Activated naive CD4-positive, alpha-beta T cell treated with anti-CD3 and anti-CD28 coated beads, Interleukin-2, amount 10 ng/mL, durations not matched to agents 7 days and 5 days (primary cell): ENCODE measurements at regions not wholly inside any gene's neighbourhood (a gene's known extent, or its start where the extent isn't known, plus 50 kb on each side); places are given as distances from the start of the nearest gene placed in this dataset.

Source experiments
- CTCF ChIA-PET: fragments of 350-600 bp; sonication (Branson Sonifier 250); formaldehyde crosslinking; loops from one replicate; lab custom pipeline; 2021; ENCODE audit warnings: antibody characterized with exemption; lab: Charles Lee
- DNase-seq: peaks from one replicate; pipeline ENCODE4 v3.0.0-alpha.2; 2020
- H3K27ac Mint-ChIP-seq: one replicate; pipeline ENCODE4 v1.8.0; 2021; ENCODE audit warnings: mild to moderate bottlenecking, moderate library complexity, mixed read lengths
- H3K27me3 Mint-ChIP-seq: one replicate; pipeline ENCODE4 v1.8.0; 2021; ENCODE audit warnings: mild to moderate bottlenecking, mixed read lengths
- H3K36me3 Mint-ChIP-seq: one replicate; pipeline ENCODE4 v1.8.0; 2021; ENCODE audit warnings: mixed read lengths
- H3K4me1 Mint-ChIP-seq: one replicate; pipeline ENCODE4 v1.8.0; 2021; ENCODE audit warnings: mixed read lengths
- H3K4me3 Mint-ChIP-seq: one replicate; pipeline ENCODE4 v1.8.0; 2021; ENCODE audit warnings: mild to moderate bottlenecking, moderate library complexity, mixed read lengths
- H3K9me3 Mint-ChIP-seq: one replicate; pipeline ENCODE4 v1.8.0; 2021; ENCODE audit warnings: mixed read lengths

GRCh38 chr12:40573024-40573423, 119.2 kb upstream of the CNTN1 start:
- H3K4me3 Mint-ChIP-seq, result no peak overlapping the region
- H3K4me1 Mint-ChIP-seq, result no peaks in the 10 kb centered on the region
- no peaks in the 10 kb centered on the region for H3K27me3 Mint-ChIP-seq
- no peak for DNase-seq
- H3K36me3 Mint-ChIP-seq, result no peaks in the 10 kb centered on the region
- H3K9me3 Mint-ChIP-seq, result peaks cover 10% of the 10 kb centered on the region
- CTCF ChIA-PET, result no interaction called here
- H3K27ac Mint-ChIP-seq, result no peak overlapping the region

GRCh38 chr12:40575987-40576386, 116.3 kb upstream of the CNTN1 start:
- H3K4me3 Mint-ChIP-seq, result no peak overlapping the region
- no peak for DNase-seq
- H3K9me3 Mint-ChIP-seq, result peaks cover 19% of the 10 kb centered on the region
- H3K4me1 Mint-ChIP-seq, result no peaks in the 10 kb centered on the region
- no peaks in the 10 kb centered on the region for H3K27me3 Mint-ChIP-seq
- CTCF ChIA-PET, result no interaction called here
- H3K27ac Mint-ChIP-seq, result no peak overlapping the region
- no peaks in the 10 kb centered on the region for H3K36me3 Mint-ChIP-seq

DNA sequence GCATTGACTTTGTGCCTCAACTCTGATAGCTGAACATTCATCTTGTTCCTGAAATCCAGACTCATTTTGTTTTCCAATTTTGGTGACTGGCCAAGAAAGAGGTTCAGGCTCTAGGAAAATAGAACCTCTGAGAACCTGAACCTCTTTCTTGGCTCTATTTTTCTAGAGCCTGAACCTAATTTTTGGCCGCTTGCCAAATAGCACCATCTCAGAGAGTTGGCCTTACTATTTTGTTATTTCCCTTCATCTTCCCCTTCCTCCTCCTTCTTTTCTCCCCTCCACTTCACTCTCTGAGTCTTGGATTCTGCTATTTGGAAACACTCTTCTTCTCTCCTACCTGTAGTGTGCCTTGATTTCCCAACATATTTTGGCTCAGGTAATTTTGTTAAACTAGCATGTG, 114.4 kb upstream of the CNTN1 start:
- CTCF ChIA-PET, result interaction anchor here (0.6 kb wide), 1 partner anchor 308 kb away, joined by 3 read pairs; no protein-coding TSS in a partner anchor
- no peaks in the 10 kb centered on the region for H3K27me3 Mint-ChIP-seq
- no peak for DNase-seq
- H3K4me1 Mint-ChIP-seq, result no peaks in the 10 kb centered on the region
- no peak overlapping the region for H3K4me3 Mint-ChIP-seq
- H3K27ac Mint-ChIP-seq, result no peak overlapping the region
- H3K36me3 Mint-ChIP-seq, result no peaks in the 10 kb centered on the region
- H3K9me3 Mint-ChIP-seq, result peaks cover 26% of the 10 kb centered on the region

DNA sequence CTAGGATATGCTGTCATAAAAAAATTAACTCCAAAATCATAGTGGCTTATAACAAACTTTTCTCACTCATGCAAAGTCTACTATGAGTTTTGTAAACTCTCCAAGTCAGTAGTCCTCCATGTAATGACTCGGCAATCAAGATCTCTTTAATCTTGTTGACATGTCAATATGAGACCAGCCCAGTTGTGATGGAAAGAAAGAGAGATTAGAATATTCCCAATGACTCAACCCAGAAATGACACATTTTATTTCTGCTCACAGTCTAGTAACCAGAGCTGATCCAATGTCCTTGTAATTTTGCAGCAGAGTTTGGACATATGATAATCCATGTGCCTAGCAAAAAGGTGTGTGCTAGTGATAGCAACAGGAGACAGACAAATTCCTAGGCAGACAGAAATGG, 112.6 kb upstream of the CNTN1 start:
- Mint-ChIP-seq H3K4me1 (no peaks in the 10 kb centered on the region), H3K27ac (no peak overlapping the region), H3K36me3 (no peaks in the 10 kb centered on the region), H3K4me3 (no peak overlapping the region), H3K9me3 (peaks cover 22% of the 10 kb centered on the region), H3K27me3 (no peaks in the 10 kb centered on the region)
- CTCF ChIA-PET, result no interaction called here
- DNase-seq, result no peak

GRCh38 chr12:40580346-40580745, 111.9 kb upstream of the CNTN1 start:
- no peak overlapping the region for H3K27ac Mint-ChIP-seq
- CTCF ChIA-PET, result no interaction called here
- H3K36me3 Mint-ChIP-seq, result no peaks in the 10 kb centered on the region
- no peaks in the 10 kb centered on the region for H3K4me1 Mint-ChIP-seq
- H3K27me3 Mint-ChIP-seq, result no peaks in the 10 kb centered on the region
- no peak overlapping the region for H3K4me3 Mint-ChIP-seq
- peaks cover 22% of the 10 kb centered on the region for H3K9me3 Mint-ChIP-seq
- DNase-seq, result no peak

- Mint-ChIP-seq H3K4me1 (no peaks in the 10 kb centered on the region), H3K9me3 (peaks cover 22% of the 10 kb centered on the region), H3K4me3 (no peak overlapping the region), H3K36me3 (no peaks in the 10 kb centered on the region), H3K27ac (no peak overlapping the region), H3K27me3 (no peaks in the 10 kb centered on the region)
- CTCF ChIA-PET, result no interaction called here
- no peak for DNase-seq
Measured at GRCh38 chr12:40581889-40582288, 110.3 kb upstream of the CNTN1 start.

GRCh38 chr12:40583743-40584142, 108.5 kb upstream of the CNTN1 start:
- Mint-ChIP-seq H3K9me3 (peaks cover 22% of the 10 kb centered on the region), H3K36me3 (no peaks in the 10 kb centered on the region), H3K4me3 (no peak overlapping the region), H3K27me3 (no peaks in the 10 kb centered on the region), H3K4me1 (no peaks in the 10 kb centered on the region), H3K27ac (no peak overlapping the region)
- DNase-seq, result no peak
- CTCF ChIA-PET, result no interaction called here

DNA sequence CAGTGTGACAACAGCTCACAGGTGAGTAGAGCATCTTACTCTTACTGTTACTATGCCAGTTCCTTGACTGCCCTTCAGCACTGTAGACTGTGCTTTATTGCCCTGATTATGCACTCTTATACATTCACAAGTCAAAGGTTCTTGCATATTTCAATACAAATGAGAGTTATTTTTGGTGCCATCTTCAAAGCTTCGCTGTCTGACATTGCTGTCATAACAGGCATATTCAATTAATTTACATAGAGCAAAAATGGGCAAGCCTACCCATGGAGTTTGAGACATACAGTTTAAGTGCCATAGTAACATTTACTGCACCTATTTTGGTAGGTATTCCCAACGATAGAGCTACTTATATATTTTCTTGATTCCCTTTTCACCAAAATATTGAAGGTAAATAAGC, 107.5 kb upstream of the CNTN1 start:
- H3K27ac Mint-ChIP-seq, result no peak overlapping the region
- no peaks in the 10 kb centered on the region for H3K36me3 Mint-ChIP-seq
- H3K9me3 Mint-ChIP-seq, result peaks cover 26% of the 10 kb centered on the region
- CTCF ChIA-PET, result no interaction called here
- H3K27me3 Mint-ChIP-seq, result no peaks in the 10 kb centered on the region
- no peak overlapping the region for H3K4me3 Mint-ChIP-seq
- no peak for DNase-seq
- no peaks in the 10 kb centered on the region for H3K4me1 Mint-ChIP-seq

DNA sequence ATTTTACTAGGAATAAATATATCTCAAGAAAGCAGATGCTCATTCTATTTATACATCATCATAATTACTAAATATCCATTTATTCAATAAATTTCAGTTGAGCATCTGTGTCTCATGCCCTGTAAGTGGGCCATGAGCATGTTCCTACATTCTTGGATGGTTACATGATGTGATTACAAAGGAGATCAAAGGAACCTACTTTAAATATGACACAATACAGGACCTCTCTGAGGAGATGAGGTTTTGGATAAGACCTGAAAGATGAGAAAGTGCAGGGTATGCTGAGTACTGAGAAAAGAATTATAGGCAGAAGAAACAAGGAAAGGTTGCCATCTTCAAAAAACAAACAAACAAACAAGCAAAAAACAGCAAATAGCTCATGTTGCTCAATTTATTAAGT, 105.4 kb upstream of the CNTN1 start:
- no peak overlapping the region for H3K4me3 Mint-ChIP-seq
- H3K27me3 Mint-ChIP-seq, result no peaks in the 10 kb centered on the region
- DNase-seq, result no peak
- H3K9me3 Mint-ChIP-seq, result peaks cover 13% of the 10 kb centered on the region
- CTCF ChIA-PET, result no interaction called here
- no peaks in the 10 kb centered on the region for H3K4me1 Mint-ChIP-seq
- H3K27ac Mint-ChIP-seq, result no peak overlapping the region
- no peaks in the 10 kb centered on the region for H3K36me3 Mint-ChIP-seq

DNA sequence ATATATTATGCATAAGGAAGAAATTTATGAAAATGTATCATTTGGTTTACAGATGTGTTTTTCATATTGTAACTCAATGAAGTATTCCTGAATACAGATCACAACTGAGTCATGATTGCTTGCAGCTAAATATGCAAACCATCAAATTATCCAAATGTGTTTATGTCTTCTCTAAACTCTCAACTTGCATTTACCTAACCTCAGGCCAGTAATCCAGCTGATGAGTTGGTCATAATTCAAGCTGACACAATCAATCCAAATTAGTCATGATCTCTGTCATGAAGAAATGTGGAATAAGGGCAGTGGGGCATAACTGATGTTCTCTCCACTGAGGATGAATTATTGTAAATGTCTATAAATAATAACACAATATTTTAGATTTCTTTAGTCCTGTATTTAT, 104.8 kb upstream of the CNTN1 start:
- DNase-seq, result no peak
- CTCF ChIA-PET, result no interaction called here
- no peaks in the 10 kb centered on the region for H3K36me3 Mint-ChIP-seq

DNA sequence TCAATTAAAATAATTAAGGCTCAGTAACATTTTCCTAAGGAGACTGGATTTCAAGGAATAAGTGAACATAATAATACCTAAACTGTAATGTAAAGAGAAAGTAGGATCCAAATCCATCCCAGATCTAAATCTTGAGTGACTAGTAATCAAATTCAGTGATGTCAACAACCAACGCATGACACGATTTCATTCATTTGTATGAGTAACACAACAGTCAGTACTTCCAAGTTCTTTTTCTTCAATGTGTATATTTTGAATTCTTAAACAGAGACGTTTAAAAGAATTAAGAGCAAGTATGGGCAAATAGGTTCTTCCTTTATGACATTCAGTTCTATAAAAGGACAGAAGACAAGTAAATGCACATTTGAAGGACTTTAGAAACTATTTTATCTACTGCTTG, 104.3 kb upstream of the CNTN1 start:
- CTCF ChIA-PET, result no interaction called here
- H3K27ac Mint-ChIP-seq, result no peak overlapping the region
- H3K9me3 Mint-ChIP-seq, result peaks cover 7% of the 10 kb centered on the region
- H3K36me3 Mint-ChIP-seq, result no peaks in the 10 kb centered on the region
- H3K4me3 Mint-ChIP-seq, result no peak overlapping the region
- no peaks in the 10 kb centered on the region for H3K27me3 Mint-ChIP-seq
- no peak for DNase-seq
- no peaks in the 10 kb centered on the region for H3K4me1 Mint-ChIP-seq

More for the DNA sequence above, 104.8 kb upstream of the CNTN1 start:
- Mint-ChIP-seq H3K4me1 (no peaks in the 10 kb centered on the region), H3K27me3 (no peaks in the 10 kb centered on the region), H3K9me3 (peaks cover 8% of the 10 kb centered on the region), H3K4me3 (no peak overlapping the region), H3K27ac (no peak overlapping the region)

- DNase-seq, result no peak
- H3K4me1 Mint-ChIP-seq, result no peaks in the 10 kb centered on the region
- H3K4me3 Mint-ChIP-seq, result no peak overlapping the region
- peaks cover 7% of the 10 kb centered on the region for H3K9me3 Mint-ChIP-seq
- no peaks in the 10 kb centered on the region for H3K27me3 Mint-ChIP-seq
- no peaks in the 10 kb centered on the region for H3K36me3 Mint-ChIP-seq
- CTCF ChIA-PET, result no interaction called here
- H3K27ac Mint-ChIP-seq, result no peak overlapping the region
Measured at GRCh38 chr12:40597133-40597532, 95.1 kb upstream of the CNTN1 start.

DNA sequence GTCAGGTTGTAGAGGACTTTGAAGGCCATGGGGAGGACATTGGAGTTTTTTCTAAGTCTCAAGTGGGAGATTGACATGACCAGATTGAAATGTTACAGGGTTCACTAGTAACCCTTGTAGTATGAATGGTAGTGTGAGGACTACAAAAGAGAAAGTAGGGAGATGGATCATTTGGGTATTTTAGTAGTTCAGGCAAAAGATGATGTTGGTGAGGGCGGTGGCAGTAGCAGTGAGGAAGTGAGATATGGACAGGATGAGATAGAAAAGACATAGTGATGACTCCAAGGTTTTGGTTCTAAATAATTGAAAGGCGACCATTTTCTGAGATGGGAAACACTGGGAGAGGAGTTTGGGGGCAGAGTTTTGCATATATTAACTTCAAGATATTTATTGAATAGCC, 94.2 kb upstream of the CNTN1 start:
- Mint-ChIP-seq H3K36me3 (no peaks in the 10 kb centered on the region), H3K4me3 (no peak overlapping the region), H3K9me3 (peaks cover 7% of the 10 kb centered on the region), H3K27ac (no peak overlapping the region), H3K27me3 (no peaks in the 10 kb centered on the region), H3K4me1 (no peaks in the 10 kb centered on the region)
- CTCF ChIA-PET, result no interaction called here
- DNase-seq, result no peak

DNA sequence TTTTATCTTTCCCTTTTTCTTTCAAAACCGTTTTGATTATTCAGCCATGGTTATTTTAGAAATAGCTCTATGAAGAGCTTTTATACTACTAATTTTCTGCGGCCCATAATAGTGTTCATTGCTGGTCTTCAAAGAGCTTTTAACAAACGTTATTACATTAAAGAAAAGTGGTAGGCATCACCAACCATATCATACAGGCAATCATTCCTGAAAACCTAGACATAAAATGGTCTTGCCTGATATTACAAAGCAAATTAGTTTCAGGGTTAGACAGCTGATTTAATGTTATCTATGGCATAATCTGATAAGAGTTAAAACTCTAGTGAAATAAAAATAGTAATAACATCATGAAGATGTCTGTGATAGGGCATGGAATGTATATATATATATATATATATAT, 89.7 kb upstream of the CNTN1 start:
- CTCF ChIA-PET, result no interaction called here
- Mint-ChIP-seq H3K36me3 (no peaks in the 10 kb centered on the region), H3K27me3 (no peaks in the 10 kb centered on the region), H3K4me3 (no peak overlapping the region), H3K9me3 (peaks cover 5% of the 10 kb centered on the region), H3K27ac (no peak overlapping the region), H3K4me1 (no peaks in the 10 kb centered on the region)
- DNase-seq, result no peak

DNA sequence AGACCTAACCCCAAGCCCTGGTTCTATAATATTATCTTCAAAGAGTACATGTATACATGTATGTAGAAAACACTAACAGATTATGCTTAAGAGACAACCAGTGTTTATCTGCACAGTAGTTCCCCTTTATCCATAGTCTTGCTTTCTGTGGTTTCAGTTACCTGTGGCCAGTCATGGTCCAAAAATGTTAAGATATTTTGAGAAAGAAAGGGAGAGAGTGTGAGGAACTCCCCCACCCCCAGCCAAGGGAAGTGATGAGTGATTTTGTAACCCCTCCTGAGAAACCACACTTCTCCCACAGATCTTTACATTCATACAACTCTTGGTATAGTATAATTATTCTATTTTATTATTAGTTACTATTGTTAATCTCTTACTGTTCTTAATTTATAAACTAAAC, 77.3 kb upstream of the CNTN1 start:
- Mint-ChIP-seq H3K4me1 (no peaks in the 10 kb centered on the region), H3K9me3 (peaks cover 6% of the 10 kb centered on the region), H3K36me3 (no peaks in the 10 kb centered on the region), H3K27me3 (no peaks in the 10 kb centered on the region), H3K27ac (no peak overlapping the region), H3K4me3 (no peak overlapping the region)
- CTCF ChIA-PET, result no interaction called here
- DNase-seq, result no peak

GRCh38 chr12:40615590-40615989, 76.6 kb upstream of the CNTN1 start:
- Mint-ChIP-seq H3K9me3 (peaks cover 4% of the 10 kb centered on the region), H3K27ac (no peak overlapping the region), H3K36me3 (no peaks in the 10 kb centered on the region), H3K4me3 (no peak overlapping the region), H3K4me1 (no peaks in the 10 kb centered on the region), H3K27me3 (no peaks in the 10 kb centered on the region)
- no peak for DNase-seq
- CTCF ChIA-PET, result no interaction called here
